Endodermal cell (in vitro differentiated cells): ENCODE measurements at regions not wholly inside any gene's neighbourhood (a gene's known extent, or its start where the extent isn't known, plus 50 kb on each side); places are given as distances from the start of the nearest gene placed in this dataset.

Source experiments
- DNase-seq: peaks from one replicate; pipeline ENCODE4 v3.0.0-alpha.2; 2017
- H3K27ac ChIP-seq: 2 replicates; pipeline ENCODE4 v1.5.1; 2013; ENCODE audit warnings: mild to moderate bottlenecking, low read depth, low read length, moderate library complexity
- H3K27me3 ChIP-seq: 2 replicates; pipeline ENCODE4 v1.6.1; 2013; ENCODE audit warnings: mild to moderate bottlenecking, low read length, moderate library complexity; ENCODE audit not compliant: insufficient read depth, control insufficient read depth, poor library complexity, severe bottlenecking
- H3K36me3 ChIP-seq: 2 replicates; pipeline ENCODE4 v1.7.0; 2013; ENCODE audit warnings: mild to moderate bottlenecking, low read length, moderate library complexity; ENCODE audit not compliant: control insufficient read depth, insufficient read depth
- H3K4me1 ChIP-seq: one replicate; pipeline ENCODE4 v1.7.0; 2013; ENCODE audit warnings: low read length; ENCODE audit not compliant: control insufficient read depth, insufficient read depth
- H3K4me3 ChIP-seq: 2 replicates; pipeline ENCODE4 v1.5.1; 2013; ENCODE audit warnings: mild to moderate bottlenecking, low read length, moderate library complexity
- H3K9ac ChIP-seq: 2 replicates; pipeline ENCODE4 v1.6.1; 2013; ENCODE audit warnings: mild to moderate bottlenecking, low read length, moderate library complexity; ENCODE audit not compliant: poor library complexity, severe bottlenecking; ENCODE audit errors: extremely low read depth
- H3K9me3 ChIP-seq: 2 replicates; pipeline ENCODE4 v1.6.1; 2013; ENCODE audit warnings: mild to moderate bottlenecking, low read length, moderate library complexity; ENCODE audit not compliant: control insufficient read depth
- H3K27ac Mint-ChIP-seq: 2 replicates; pipeline ENCODE4 v1.8.0; 2020; ENCODE audit warnings: mixed read lengths
- H3K27me3 Mint-ChIP-seq: 2 replicates; pipeline ENCODE4 v1.8.0; 2021; ENCODE audit warnings: mild to moderate bottlenecking, mixed read lengths; ENCODE audit not compliant: insufficient read depth
- H3K36me3 Mint-ChIP-seq: 2 replicates; pipeline ENCODE4 v1.8.0; 2020; ENCODE audit warnings: low read depth, mixed read lengths
- H3K4me1 Mint-ChIP-seq: 2 replicates; pipeline ENCODE4 v1.8.0; 2020; ENCODE audit warnings: mixed read lengths
- H3K4me3 Mint-ChIP-seq: 2 replicates; pipeline ENCODE4 v1.8.0; 2020; ENCODE audit warnings: mild to moderate bottlenecking, moderate library complexity, mixed read lengths
- H3K9me3 Mint-ChIP-seq: 2 replicates; pipeline ENCODE4 v1.8.0; 2020; ENCODE audit warnings: mild to moderate bottlenecking, mixed read lengths
- WGBS, 2 experiments: methylation state at CpG; one replicate each; pipeline versions ENCODE4 v1.1.5 to v1.1.7; 2013; ENCODE audit warnings: missing lambda C conversion rate in 2 of 2, mixed read lengths in 1 of 2; ENCODE audit not compliant: insufficient coverage in 1 of 2, insufficient read length in 1 of 2; 5-methylcytosine and 5-hydroxymethylcytosine counted together
- TF ChIP-seq, protein P1 (sequence below): fragments of 200-600 bp; sonication (generic); conservative IDR thresholded peaks from 2 replicates; pipeline ENCODE4 v1.5.0; 2021; ENCODE audit warnings: antibody characterized with exemption, mild to moderate bottlenecking

DNA sequence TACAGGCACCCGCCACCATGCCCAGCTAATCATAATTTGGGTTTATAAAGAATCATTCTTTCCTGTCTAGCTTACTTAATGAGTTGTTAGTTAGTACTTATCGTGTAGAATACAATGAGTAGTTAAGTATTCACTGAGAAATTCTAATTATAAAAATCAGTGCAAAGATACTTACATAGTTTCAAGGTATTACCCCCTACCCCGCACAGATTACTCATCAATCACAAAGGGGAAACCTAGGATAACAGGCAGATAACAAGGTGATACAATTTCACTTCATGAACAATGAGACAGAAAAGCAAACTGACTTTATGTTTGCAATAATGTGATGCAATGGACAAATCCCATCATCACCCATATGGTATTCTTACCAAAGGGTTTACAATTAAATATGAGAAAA is 109.6 kb downstream of the FAM174A start:
- Histone ChIP-seq H3K9me3 (no peaks in the 10 kb centered on the region), H3K36me3 (no peaks in the 10 kb centered on the region), H3K27me3 (no peaks in the 10 kb centered on the region), H3K9ac (no peak overlapping the region), H3K4me3 (no peak overlapping the region), H3K27ac (no peak overlapping the region), H3K4me1 (peaks cover 7% of the 10 kb centered on the region)
- Mint-ChIP-seq H3K27ac (no peak overlapping the region), H3K4me1 (peaks cover 29% of the 10 kb centered on the region), H3K27me3 (no peaks in the 10 kb centered on the region), H3K4me3 (no peak overlapping the region), H3K9me3 (no peaks in the 10 kb centered on the region), H3K36me3 (no peaks in the 10 kb centered on the region)
- 80 to 100% methylated on average over 1 of the region's 3 CpGs for WGBS, 2 experiments
- DNase-seq: no peak
- TF ChIP-seq, protein P1, sequence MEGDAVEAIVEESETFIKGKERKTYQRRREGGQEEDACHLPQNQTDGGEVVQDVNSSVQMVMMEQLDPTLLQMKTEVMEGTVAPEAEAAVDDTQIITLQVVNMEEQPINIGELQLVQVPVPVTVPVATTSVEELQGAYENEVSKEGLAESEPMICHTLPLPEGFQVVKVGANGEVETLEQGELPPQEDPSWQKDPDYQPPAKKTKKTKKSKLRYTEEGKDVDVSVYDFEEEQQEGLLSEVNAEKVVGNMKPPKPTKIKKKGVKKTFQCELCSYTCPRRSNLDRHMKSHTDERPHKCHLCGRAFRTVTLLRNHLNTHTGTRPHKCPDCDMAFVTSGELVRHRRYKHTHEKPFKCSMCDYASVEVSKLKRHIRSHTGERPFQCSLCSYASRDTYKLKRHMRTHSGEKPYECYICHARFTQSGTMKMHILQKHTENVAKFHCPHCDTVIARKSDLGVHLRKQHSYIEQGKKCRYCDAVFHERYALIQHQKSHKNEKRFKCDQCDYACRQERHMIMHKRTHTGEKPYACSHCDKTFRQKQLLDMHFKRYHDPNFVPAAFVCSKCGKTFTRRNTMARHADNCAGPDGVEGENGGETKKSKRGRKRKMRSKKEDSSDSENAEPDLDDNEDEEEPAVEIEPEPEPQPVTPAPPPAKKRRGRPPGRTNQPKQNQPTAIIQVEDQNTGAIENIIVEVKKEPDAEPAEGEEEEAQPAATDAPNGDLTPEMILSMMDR: no peak

- TF ChIP-seq, protein P1: no peak
- Histone ChIP-seq H3K4me1 (peaks cover 7% of the 10 kb centered on the region), H3K27me3 (no peaks in the 10 kb centered on the region), H3K9ac (no peak overlapping the region), H3K27ac (no peak overlapping the region), H3K36me3 (no peaks in the 10 kb centered on the region), H3K9me3 (no peaks in the 10 kb centered on the region), H3K4me3 (no peak overlapping the region)
- H3K36me3 Mint-ChIP-seq: no peaks in the 10 kb centered on the region
- H3K27me3 Mint-ChIP-seq: no peaks in the 10 kb centered on the region
- DNase-seq: no peak
- H3K4me1 Mint-ChIP-seq: peaks cover 29% of the 10 kb centered on the region
- H3K4me3 Mint-ChIP-seq: no peak overlapping the region
- peak overlapping the region; percentile 17 for H3K27ac Mint-ChIP-seq
- 69 to 92% methylated on average over 3 of the region's 3 CpGs for WGBS, 2 experiments
- no peaks in the 10 kb centered on the region for H3K9me3 Mint-ChIP-seq
Measured at GRCh38 chr5:100646011-100646410, 110.8 kb downstream of the FAM174A start.

- WGBS, 2 experiments: 83 to 84% methylated on average over 8 to 9 of the region's 9 CpGs
- Histone ChIP-seq H3K27me3 (no peaks in the 10 kb centered on the region), H3K36me3 (no peaks in the 10 kb centered on the region), H3K4me3 (no peak overlapping the region), H3K9me3 (no peaks in the 10 kb centered on the region), H3K9ac (no peak overlapping the region), H3K4me1 (peaks cover 7% of the 10 kb centered on the region), H3K27ac (no peak overlapping the region)
- TF ChIP-seq, protein P1: no peak
- Mint-ChIP-seq H3K4me3 (no peak overlapping the region), H3K9me3 (no peaks in the 10 kb centered on the region), H3K36me3 (no peaks in the 10 kb centered on the region), H3K27ac (no peak overlapping the region), H3K4me1 (peaks cover 29% of the 10 kb centered on the region), H3K27me3 (no peaks in the 10 kb centered on the region)
- no peak for DNase-seq
Measured at GRCh38 chr5:100646691-100647090, 111.5 kb downstream of the FAM174A start.
